HG03575 (cell line): ENCODE measurements at regions not wholly inside any gene's neighbourhood (a gene's known extent, or its start where the extent isn't known, plus 50 kb on each side); places are given as distances from the start of the nearest gene placed in this dataset.

Experiments
- ATAC-seq: cut with Tn5 transposase; IDR thresholded peaks from one replicate; pipeline ENCODE4 v1.9.1; 2021; ENCODE audit not compliant: unreplicated experiment, insufficient number of reproducible peaks, low FRiP score; ENCODE audit errors: extremely low read depth

DNA sequence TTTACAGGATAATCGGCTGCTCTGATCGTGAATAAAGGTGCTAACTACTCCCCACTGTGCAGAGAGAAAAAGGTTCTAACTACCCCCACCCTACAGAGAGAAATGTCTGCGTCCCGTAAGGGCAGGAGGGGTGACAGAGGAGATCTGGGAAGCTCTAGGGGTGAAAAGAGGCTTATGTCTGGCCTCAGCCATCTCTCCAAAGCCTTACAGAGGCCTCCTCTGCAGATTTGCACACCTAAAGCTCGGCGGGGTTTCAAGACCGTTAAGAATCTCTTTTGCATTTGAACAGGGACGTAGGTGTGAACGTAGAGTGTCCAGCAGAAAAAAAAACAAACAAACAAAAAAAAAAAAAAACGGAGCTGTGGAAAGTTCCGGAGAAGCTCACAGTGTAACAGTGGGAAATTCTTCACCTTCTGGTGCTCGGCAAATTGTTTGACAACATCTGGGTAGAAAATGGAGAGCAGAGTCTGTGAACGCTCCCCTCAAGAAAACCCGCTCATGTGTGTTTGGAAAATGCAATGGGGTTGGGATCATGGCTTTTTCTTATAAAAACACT, 161.0 kb downstream of the SHOX start:
- ATAC-seq = no peak

- no peak for ATAC-seq
These were observed 160.3 kb downstream of the SHOX start for GRCh38 chrX:790783-791360.

DNA sequence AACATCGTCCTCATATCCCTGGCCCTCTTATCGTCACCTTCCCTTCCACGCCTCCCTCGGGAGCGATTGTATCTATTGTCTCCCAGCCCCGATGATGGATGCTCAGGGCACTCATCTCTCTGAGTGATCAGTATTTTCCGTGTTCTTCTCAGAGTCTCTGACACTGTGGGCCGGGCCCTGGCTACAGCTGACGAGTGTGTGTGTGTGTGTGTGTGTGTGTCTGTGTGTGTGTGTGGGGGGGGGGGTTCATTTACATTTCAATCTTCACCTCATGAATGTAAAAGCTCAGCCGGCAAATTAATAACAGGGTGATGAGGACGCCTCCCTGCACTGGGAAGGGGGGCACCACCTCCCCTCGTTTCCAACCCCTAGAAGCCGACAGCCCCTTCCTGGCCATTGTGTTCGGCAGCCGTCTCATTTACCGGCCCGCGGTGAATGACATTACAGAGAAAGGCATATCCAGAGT, 159.5 kb downstream of the SHOX start:
- ATAC-seq = no peak

DNA sequence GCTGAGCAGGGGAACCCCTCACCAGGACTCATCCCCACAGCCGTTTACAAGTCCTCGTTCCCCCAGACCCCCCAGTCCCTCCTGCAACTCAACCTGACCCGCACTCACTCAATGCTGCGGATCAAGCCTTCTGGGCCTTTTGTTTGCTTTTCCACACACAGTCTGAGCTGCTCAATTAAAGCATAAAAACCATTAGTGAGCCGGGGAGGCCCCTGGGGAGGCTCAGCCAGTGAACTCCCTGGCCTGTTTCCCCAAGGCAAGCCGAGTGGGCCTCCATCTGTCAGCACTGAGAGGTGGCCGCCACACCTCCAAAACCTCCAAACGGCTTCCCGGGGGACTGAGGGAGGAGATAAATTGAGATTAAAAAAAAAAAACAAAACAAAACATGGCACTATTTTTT, 158.5 kb downstream of the SHOX start:
- no peak for ATAC-seq

DNA sequence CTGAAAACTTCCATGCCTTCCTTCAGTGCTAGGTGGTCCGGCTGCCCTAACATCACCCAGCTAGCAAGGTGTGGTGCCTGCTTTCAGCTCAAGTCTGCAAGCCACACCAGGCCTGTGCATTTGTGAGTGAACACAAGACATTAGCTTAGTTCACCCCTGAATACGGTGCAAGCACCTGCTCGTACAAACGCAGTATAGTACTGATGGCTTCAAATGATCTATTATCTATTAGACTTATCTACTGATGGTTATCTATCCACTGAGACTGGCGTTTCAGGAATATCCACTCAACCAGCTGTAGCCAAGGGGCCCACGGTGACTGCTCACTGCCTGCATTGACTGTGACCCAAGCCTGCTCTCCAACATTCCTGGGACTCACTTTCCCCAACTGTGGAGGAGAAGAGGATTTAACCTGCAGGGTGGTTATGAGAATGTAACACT, 155.9 kb downstream of the SHOX start:
- no peak for ATAC-seq

DNA sequence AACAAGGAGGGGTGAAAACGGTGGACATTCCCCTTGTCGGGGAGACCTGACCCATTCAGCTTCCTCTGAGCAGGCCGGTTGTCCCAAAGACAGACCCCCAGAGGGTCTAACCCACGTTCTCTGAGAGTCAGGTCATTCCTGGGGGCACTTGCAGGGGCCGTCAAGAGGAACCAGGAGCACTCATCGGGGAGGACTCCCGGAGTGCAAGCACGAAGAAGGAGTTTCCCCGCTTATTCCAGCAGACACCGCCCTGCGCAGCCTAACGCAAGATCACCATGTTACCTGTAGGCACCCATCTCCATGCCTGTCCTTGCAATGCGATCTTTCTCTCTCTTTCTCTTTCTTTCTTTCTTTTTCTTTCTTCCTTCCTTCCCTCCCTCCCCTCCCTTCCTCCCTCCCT, 154.2 kb downstream of the SHOX start:
- no peak for ATAC-seq

- no peak for ATAC-seq
These were observed 150.9 kb downstream of the SHOX start for GRCh38 chrX:781224-782204.

- ATAC-seq = no peak
These were observed 146.1 kb downstream of the SHOX start for GRCh38 chrX:776529-777230.

DNA sequence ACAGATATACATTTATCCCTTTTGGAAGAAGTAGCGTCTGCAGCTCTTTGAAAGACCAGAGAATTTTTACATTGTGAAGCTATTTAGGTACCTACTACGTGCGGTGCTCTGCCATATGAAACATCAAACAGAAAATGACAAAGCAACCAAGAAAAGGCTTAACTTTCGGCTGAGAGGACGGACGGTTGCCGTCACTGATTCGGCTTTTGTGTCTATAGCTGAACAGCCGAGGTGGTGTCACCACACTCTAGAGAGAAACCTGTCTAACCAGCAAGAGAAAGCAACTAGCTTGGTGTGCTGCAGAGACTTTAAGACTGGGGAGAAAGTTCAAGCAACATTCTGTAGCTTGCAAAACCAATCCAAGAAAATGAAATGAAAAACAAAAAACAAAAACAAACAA, 145.5 kb downstream of the SHOX start:
- ATAC-seq = no peak

GRCh38 chrX:774536-774935, 143.9 kb downstream of the SHOX start:
- ATAC-seq = no peak

DNA sequence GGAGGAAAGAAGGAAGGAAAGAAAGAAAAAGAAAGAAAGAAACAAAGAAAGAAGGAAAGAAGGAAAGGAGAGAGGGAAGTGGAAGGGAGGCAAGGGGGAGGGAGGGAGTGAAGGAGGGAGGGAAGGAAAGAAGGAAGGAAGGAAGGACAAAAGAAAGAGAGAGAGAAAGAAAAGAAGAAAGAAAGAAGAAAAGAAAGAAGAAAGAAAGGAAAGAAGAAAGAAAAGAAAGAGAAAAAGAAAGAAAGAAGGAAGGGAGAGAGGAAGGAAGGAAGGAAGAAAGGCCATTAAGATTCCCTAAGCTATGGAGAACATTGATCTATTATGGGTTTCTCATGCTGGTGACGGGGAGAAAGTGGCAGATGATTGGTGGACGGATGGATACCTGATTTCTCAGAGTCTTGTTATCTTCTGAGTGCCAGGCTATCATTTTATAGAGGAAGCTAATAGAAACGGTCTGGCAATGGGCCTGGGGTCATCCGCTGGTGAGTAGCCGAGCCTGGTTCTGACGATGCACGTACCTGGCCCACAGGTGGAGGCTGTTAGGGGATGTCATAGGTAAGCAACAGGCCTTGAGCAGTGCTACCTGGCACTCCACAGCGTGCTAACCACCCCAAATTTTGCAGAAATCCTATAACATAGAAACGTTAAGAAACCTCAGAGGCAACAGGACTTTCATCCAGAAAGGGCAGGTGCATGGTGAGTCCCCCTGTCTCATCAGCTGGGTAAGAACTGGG, 142.9 kb downstream of the SHOX start:
- no peak for ATAC-seq

GRCh38 chrX:771536-771935, 140.9 kb downstream of the SHOX start:
- ATAC-seq = no peak

- ATAC-seq = no peak
These were observed 139.2 kb downstream of the SHOX start for GRCh38 chrX:769796-770195.

- ATAC-seq = no peak
These were observed 138.0 kb downstream of the SHOX start for GRCh38 chrX:768596-768995.

DNA sequence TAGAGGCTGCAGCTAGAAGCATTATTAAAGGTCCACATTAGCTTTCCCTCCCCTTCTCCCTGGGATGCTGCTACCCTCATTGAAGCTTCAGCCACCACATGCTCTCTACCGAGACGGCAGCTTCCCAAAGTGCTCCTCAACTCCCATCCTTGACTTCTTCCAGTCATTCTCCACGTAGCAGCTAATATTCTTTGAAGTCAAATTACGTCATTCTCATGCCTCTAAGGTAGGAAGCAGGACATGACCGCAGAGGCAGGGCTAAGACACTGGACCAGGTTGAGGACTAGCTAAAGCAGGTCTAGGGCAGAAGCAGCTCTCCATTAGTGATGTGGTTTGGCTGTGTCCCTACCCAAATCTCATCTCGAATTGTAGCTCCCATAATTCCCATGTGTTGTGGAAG, 128.3 kb downstream of the SHOX start:
- ATAC-seq = no peak

- no peak for ATAC-seq
These were observed 120.2 kb downstream of the SHOX start for GRCh38 chrX:750812-751211.

DNA sequence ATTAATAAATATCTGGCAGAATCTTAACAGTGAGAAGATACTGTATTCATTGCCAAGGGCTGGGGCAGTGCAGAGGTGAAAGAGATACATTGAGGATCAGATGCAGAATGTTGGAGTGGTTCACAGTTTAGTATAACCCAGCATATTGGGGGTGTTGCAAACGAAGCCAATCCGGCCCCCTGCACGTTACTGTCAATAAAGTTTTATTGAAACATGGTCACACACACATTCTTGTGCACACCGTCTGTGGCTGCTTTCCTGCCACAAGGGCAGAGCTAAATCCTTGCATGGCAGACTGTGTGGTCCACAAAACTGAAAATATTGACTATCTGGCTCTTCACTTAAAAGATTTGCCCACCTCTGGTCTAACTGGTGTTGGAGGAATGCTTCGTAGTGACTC, 119.7 kb downstream of the SHOX start:
- no peak for ATAC-seq

DNA sequence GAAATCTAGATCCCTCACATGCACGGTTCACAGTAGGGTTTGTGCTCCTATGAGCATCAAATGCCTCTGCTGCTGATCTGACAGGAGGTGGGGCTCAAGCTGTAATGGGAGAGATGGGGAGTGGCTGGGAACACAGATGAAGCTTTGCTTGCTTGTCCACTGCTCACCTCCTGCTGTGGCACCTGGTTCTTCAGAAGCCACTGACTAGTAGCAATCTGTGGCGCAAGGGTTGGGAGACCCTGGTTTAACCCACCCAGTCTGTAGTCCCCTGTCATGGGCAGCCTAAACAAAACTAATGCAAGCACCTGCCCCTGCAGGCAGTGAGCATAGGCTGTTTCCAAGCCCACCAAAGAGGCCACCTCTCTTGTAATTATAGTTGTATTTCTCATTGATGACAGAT, 116.6 kb downstream of the SHOX start:
- ATAC-seq = no peak

- no peak for ATAC-seq
These were observed 109.0 kb downstream of the SHOX start for GRCh38 chrX:739611-740010.
